ENCODE measurements at regions not wholly inside any gene's neighbourhood (a gene's known extent, or its start where the extent isn't known, plus 50 kb on each side); places are given as distances from the start of the nearest gene placed in this dataset.
A peak's percentile ranks its signal among the peaks of the same experiment; 100 is the strongest.

GRCh38 chr4:81607950-81608349 is 136.2 kb upstream of the RASGEF1B start:
- H3K27me3 ChIP-seq (ENCODE audit: control insufficient read depth in 1 of 2, insufficient read depth in 1 of 2, low read length in 2 of 2) = peaks cover 0 to 5% of the 10 kb centered on the region in 2 experiments
- no peak overlapping the region for H3K27ac ChIP-seq (ENCODE audit: low read length, poor library complexity, severe bottlenecking)
- H3K9me3 ChIP-seq (ENCODE audit: control insufficient read depth, low read length) = no peaks in the 10 kb centered on the region
- H2AFZ ChIP-seq (ENCODE audit: low read depth, low read length) = no peak overlapping the region
- H4K91ac ChIP-seq (ENCODE audit: low read length) = no peak overlapping the region
- H2BK120ac ChIP-seq (ENCODE audit: low read depth, low read length) = no peak overlapping the region
- no peak overlapping the region for H4K8ac ChIP-seq (ENCODE audit: low read length)
- 83% methylated on average over 1 of the region's 3 CpGs for WGBS
- no peak overlapping the region for H2BK5ac ChIP-seq (ENCODE audit: low read depth, low read length, poor library complexity, severe bottlenecking)
- no peak overlapping the region for H3K14ac ChIP-seq (ENCODE audit: low read length in 2 of 2)
- no peaks in the 10 kb centered on the region for H3K4me1 ChIP-seq (ENCODE audit: control insufficient read depth, insufficient read depth, low read depth, low read length)
- no peaks in the 10 kb centered on the region for H3K36me3 ChIP-seq (ENCODE audit: control insufficient read depth in 1 of 2, insufficient read depth in 2 of 2, low read depth in 1 of 2, low read length in 2 of 2)
- no peak overlapping the region for H2BK12ac ChIP-seq (ENCODE audit: low read length in 2 of 2)
- H3K79me1 ChIP-seq (replicated peaks; ENCODE audit: low read length, poor library complexity, severe bottlenecking) = no peaks in the 10 kb centered on the region
- no peak overlapping the region for H3K4me2 ChIP-seq (ENCODE audit: low read length, poor library complexity, severe bottlenecking)
- no peak overlapping the region for H2BK15ac ChIP-seq (ENCODE audit: low read depth, poor library complexity, severe bottlenecking)
- H3K18ac ChIP-seq (ENCODE audit: low read depth in 1 of 2, low read length in 2 of 2) = no peak overlapping the region
- no peak overlapping the region for H3K4me3 ChIP-seq (ENCODE audit: insufficient read depth in 1 of 2, low read depth in 1 of 2, low read length in 2 of 2)
- peak; percentile 1 for DNase-seq
- H3K23ac ChIP-seq (ENCODE audit: low read length in 2 of 2) = no peak overlapping the region
- no peak overlapping the region for H3K9ac ChIP-seq (ENCODE audit: low read length)
- no peak overlapping the region for H3K4ac ChIP-seq (ENCODE audit: low read depth in 1 of 2, low read length in 2 of 2)
- no peak overlapping the region for H2AK5ac ChIP-seq (ENCODE audit: low read length, severe bottlenecking)

- Histone ChIP-seq H2BK15ac (ENCODE audit: low read depth, poor library complexity, severe bottlenecking) (no peak overlapping the region), H2BK12ac (ENCODE audit: low read length in 2 of 2) (no peak overlapping the region), H2AFZ (ENCODE audit: low read depth, low read length) (no peak overlapping the region), H3K27ac (ENCODE audit: low read length, poor library complexity, severe bottlenecking) (no peak overlapping the region), H2AK5ac (ENCODE audit: low read length, severe bottlenecking) (no peak overlapping the region), H3K23ac (ENCODE audit: low read length in 2 of 2) (no peak overlapping the region), H2BK5ac (ENCODE audit: low read depth, low read length, poor library complexity, severe bottlenecking) (no peak overlapping the region), H2BK120ac (ENCODE audit: low read depth, low read length) (no peak overlapping the region), H4K8ac (ENCODE audit: low read length) (no peak overlapping the region), H3K79me1 (replicated peaks; ENCODE audit: low read length, poor library complexity, severe bottlenecking) (no peaks in the 10 kb centered on the region), H3K14ac (ENCODE audit: low read length in 2 of 2) (no peak overlapping the region), H3K27me3 (ENCODE audit: control insufficient read depth in 1 of 2, insufficient read depth in 1 of 2, low read length in 2 of 2) (no peaks in the 10 kb centered on the region), H3K9ac (ENCODE audit: low read length) (peak overlapping the region; percentile 12), H3K18ac (ENCODE audit: low read depth in 1 of 2, low read length in 2 of 2) (no peak overlapping the region), H3K4me2 (ENCODE audit: low read length, poor library complexity, severe bottlenecking) (no peak overlapping the region), H3K4me3 (ENCODE audit: insufficient read depth in 1 of 2, low read depth in 1 of 2, low read length in 2 of 2) (peak overlapping the region in 1 of 2 experiments; percentile 23), H3K4ac (ENCODE audit: low read depth in 1 of 2, low read length in 2 of 2) (no peak overlapping the region), H3K9me3 (ENCODE audit: control insufficient read depth, low read length) (no peaks in the 10 kb centered on the region), H4K91ac (ENCODE audit: low read length) (no peak overlapping the region), H3K4me1 (ENCODE audit: control insufficient read depth, insufficient read depth, low read depth, low read length) (no peaks in the 10 kb centered on the region), H3K36me3 (ENCODE audit: control insufficient read depth in 1 of 2, insufficient read depth in 2 of 2, low read depth in 1 of 2, low read length in 2 of 2) (no peaks in the 10 kb centered on the region)
- DNase-seq = no peak
- 51% methylated on average over 4 of the region's 4 CpGs for WGBS
These were observed 135.2 kb upstream of the RASGEF1B start for GRCh38 chr4:81606801-81607501.

GRCh38 chr4:81606166-81606565 is 134.5 kb upstream of the RASGEF1B start:
- H3K4me3 ChIP-seq (ENCODE audit: insufficient read depth in 1 of 2, low read depth in 1 of 2, low read length in 2 of 2) = peak overlapping the region in 1 of 2 experiments; percentile 23
- no peaks in the 10 kb centered on the region for H3K79me1 ChIP-seq (replicated peaks; ENCODE audit: low read length, poor library complexity, severe bottlenecking)
- DNase-seq = no peak
- no peak overlapping the region for H2BK5ac ChIP-seq (ENCODE audit: low read depth, low read length, poor library complexity, severe bottlenecking)
- H4K91ac ChIP-seq (ENCODE audit: low read length) = no peak overlapping the region
- H3K14ac ChIP-seq (ENCODE audit: low read length in 2 of 2) = no peak overlapping the region
- no peak overlapping the region for H2AK5ac ChIP-seq (ENCODE audit: low read length, severe bottlenecking)
- H3K27me3 ChIP-seq (ENCODE audit: control insufficient read depth in 1 of 2, insufficient read depth in 1 of 2, low read length in 2 of 2) = peaks cover 0 to 3% of the 10 kb centered on the region in 2 experiments
- no peak overlapping the region for H3K23ac ChIP-seq (ENCODE audit: low read length in 2 of 2)
- H3K9ac ChIP-seq (ENCODE audit: low read length) = peak overlapping the region; percentile 12
- no peaks in the 10 kb centered on the region for H3K4me1 ChIP-seq (ENCODE audit: control insufficient read depth, insufficient read depth, low read depth, low read length)
- no peak overlapping the region for H3K18ac ChIP-seq (ENCODE audit: low read depth in 1 of 2, low read length in 2 of 2)
- no peaks in the 10 kb centered on the region for H3K36me3 ChIP-seq (ENCODE audit: control insufficient read depth in 1 of 2, insufficient read depth in 2 of 2, low read depth in 1 of 2, low read length in 2 of 2)
- no peak overlapping the region for H3K4me2 ChIP-seq (ENCODE audit: low read length, poor library complexity, severe bottlenecking)
- H4K8ac ChIP-seq (ENCODE audit: low read length) = no peak overlapping the region
- no peak overlapping the region for H2BK12ac ChIP-seq (ENCODE audit: low read length in 2 of 2)
- 100% methylated on average over 2 of the region's 2 CpGs for WGBS
- H2BK15ac ChIP-seq (ENCODE audit: low read depth, poor library complexity, severe bottlenecking) = no peak overlapping the region
- H3K4ac ChIP-seq (ENCODE audit: low read depth in 1 of 2, low read length in 2 of 2) = no peak overlapping the region
- H2BK120ac ChIP-seq (ENCODE audit: low read depth, low read length) = no peak overlapping the region
- no peak overlapping the region for H3K27ac ChIP-seq (ENCODE audit: low read length, poor library complexity, severe bottlenecking)
- H3K9me3 ChIP-seq (ENCODE audit: control insufficient read depth, low read length) = no peaks in the 10 kb centered on the region
- no peak overlapping the region for H2AFZ ChIP-seq (ENCODE audit: low read depth, low read length)

- no peak for DNase-seq
- Histone ChIP-seq H3K9me3 (ENCODE audit: control insufficient read depth, low read length) (no peaks in the 10 kb centered on the region), H2BK12ac (ENCODE audit: low read length in 2 of 2) (no peak overlapping the region), H2BK120ac (ENCODE audit: low read depth, low read length) (no peak overlapping the region), H2AK5ac (ENCODE audit: low read length, severe bottlenecking) (no peak overlapping the region), H3K4me1 (ENCODE audit: control insufficient read depth, insufficient read depth, low read depth, low read length) (no peaks in the 10 kb centered on the region), H3K18ac (ENCODE audit: low read depth in 1 of 2, low read length in 2 of 2) (no peak overlapping the region), H3K9ac (ENCODE audit: low read length) (no peak overlapping the region), H3K27me3 (ENCODE audit: control insufficient read depth in 1 of 2, insufficient read depth in 1 of 2, low read length in 2 of 2) (peaks cover 0 to 12% of the 10 kb centered on the region in 2 experiments), H3K27ac (ENCODE audit: low read length, poor library complexity, severe bottlenecking) (no peak overlapping the region), H4K91ac (ENCODE audit: low read length) (no peak overlapping the region), H3K4me3 (ENCODE audit: insufficient read depth in 1 of 2, low read depth in 1 of 2, low read length in 2 of 2) (no peak overlapping the region), H2AFZ (ENCODE audit: low read depth, low read length) (no peak overlapping the region), H3K79me1 (replicated peaks; ENCODE audit: low read length, poor library complexity, severe bottlenecking) (no peaks in the 10 kb centered on the region), H2BK15ac (ENCODE audit: low read depth, poor library complexity, severe bottlenecking) (no peak overlapping the region), H3K4ac (ENCODE audit: low read depth in 1 of 2, low read length in 2 of 2) (no peak overlapping the region), H3K36me3 (ENCODE audit: control insufficient read depth in 1 of 2, insufficient read depth in 2 of 2, low read depth in 1 of 2, low read length in 2 of 2) (no peaks in the 10 kb centered on the region), H2BK5ac (ENCODE audit: low read depth, low read length, poor library complexity, severe bottlenecking) (no peak overlapping the region), H3K14ac (ENCODE audit: low read length in 2 of 2) (no peak overlapping the region), H3K4me2 (ENCODE audit: low read length, poor library complexity, severe bottlenecking) (no peak overlapping the region), H4K8ac (ENCODE audit: low read length) (no peak overlapping the region), H3K23ac (ENCODE audit: low read length in 2 of 2) (no peak overlapping the region)
- WGBS = 67% methylated on average over 1 of the region's 2 CpGs
These were observed 133.6 kb upstream of the RASGEF1B start for GRCh38 chr4:81605271-81605670.

All from mesenchymal stem cell (in vitro differentiated cells and primary cell).